HepG2 (cell line): ENCODE measurements at regions not wholly inside any gene's neighbourhood (a gene's known extent, or its start where the extent isn't known, plus 50 kb on each side); places are given as distances from the start of the nearest gene placed in this dataset.
A peak's percentile ranks its signal among the peaks of the same experiment; 100 is the strongest.

ENCODE experiments used
- ATAC-seq: fragments of 200-7000 bp; cut with Tn5 transposase; 3 replicates; pipeline ENCODE4 v1.9.1; 2020; ENCODE audit warnings: mild to moderate bottlenecking, moderate library complexity
- BruUV-seq: library from RNA; stranded (reverse); fragments of 400-500 nt; replicated peaks from 2 replicates; lab custom pipeline; 2021; lab: Mats Ljungman, UMichigan
- CTCF ChIA-PET: fragments of 300-600 bp; formaldehyde crosslinking; extraction: SDS; loops from one replicate; lab custom pipeline; 2021; ENCODE audit warnings: low total read pairs, inconsistent platforms, low intra/inter-chr PET ratio; lab: Yijun Ruan, JAX
- POLR2A ChIA-PET: fragments of 350-600 bp; sonication (Branson Sonifier 250); formaldehyde crosslinking; loops from one replicate; lab custom pipeline; 2020; ENCODE audit warnings: antibody characterized with exemption, inconsistent platforms; lab: Yijun Ruan, JAX
- DNase-seq: peaks from one replicate; pipeline ENCODE4 v3.0.0-alpha.2; 2015; ENCODE audit warnings: low spot score
- FAIRE-seq: peaks from 3 replicates; lab custom pipeline; 2011; peaks lifted over from hg19 to GRCh38; lab: Jason Lieb, UNC
- H2AFZ ChIP-seq: one replicate; pipeline ENCODE4 v1.6.1; 2011; ENCODE audit warnings: low read length, inconsistent platforms
- H3K27ac ChIP-seq: fragments of 300-600 bp; 3 replicates; pipeline ENCODE4 v1.8.0; 2011; ENCODE audit warnings: mixed run types, mild to moderate bottlenecking, mixed read lengths, low read length, inconsistent platforms; ENCODE audit not compliant: insufficient read depth; ENCODE audit errors: extremely low read length
- H3K27me3 ChIP-seq, 2 experiments: fragments of 200-600 bp in 1 of 2; 2 replicates in 1 of 2; 3 replicates in 1 of 2; pipeline versions ENCODE4 v1.6.0 to v1.8.0; 2011; ENCODE audit warnings: low read length in 2 of 2, mild to moderate bottlenecking in 2 of 2, moderate library complexity in 2 of 2, inconsistent platforms in 1 of 2; ENCODE audit not compliant: insufficient read depth in 2 of 2, control insufficient read depth in 1 of 2
- H3K36me3 ChIP-seq, 2 experiments: fragments of 200-600 bp in 1 of 2; replicated peaks in 1 of 2; 2 replicates in 1 of 2; 3 replicates in 1 of 2; pipeline versions ENCODE4 v1.5.1 to v1.8.0; 2011; ENCODE audit warnings: low read length in 2 of 2, inconsistent platforms in 1 of 2; ENCODE audit not compliant: insufficient read depth in 2 of 2, control insufficient read depth in 1 of 2
- H3K4me1 ChIP-seq: 2 replicates; pipeline ENCODE4 v1.5.1; 2012; ENCODE audit warnings: low read length, inconsistent platforms; ENCODE audit not compliant: insufficient read depth
- H3K4me2 ChIP-seq: 2 replicates; pipeline ENCODE4 v1.6.0; 2011; ENCODE audit warnings: low read depth, low read length, inconsistent platforms
- H3K4me3 ChIP-seq, 3 experiments: fragments of 200-600 bp in 1 of 3; sonication (generic), shearing (Covaris generic) in 1 of 3; replicated peaks in 1 of 3; 2 replicates each; pipeline ENCODE4 v1.5.1; 2011 to 2016; ENCODE audit warnings: low read length in 3 of 3, inconsistent platforms in 2 of 3, low read depth in 2 of 3, mild to moderate bottlenecking in 2 of 3, control low read depth in 1 of 3, mixed read lengths in 1 of 3; ENCODE audit not compliant: insufficient read depth in 1 of 3
- H3K79me2 ChIP-seq: one replicate; pipeline ENCODE4 v1.6.1; 2011; ENCODE audit warnings: low read length, inconsistent platforms; ENCODE audit not compliant: insufficient read depth
- H3K9ac ChIP-seq: 2 replicates; pipeline ENCODE4 v1.6.0; 2011; ENCODE audit warnings: mild to moderate bottlenecking, low read depth, low read length, inconsistent platforms; ENCODE audit not compliant: insufficient read depth
- H3K9me3 ChIP-seq: 2 replicates; pipeline ENCODE4 v1.5.1; 2012; ENCODE audit warnings: mild to moderate bottlenecking, low read length
- H4K20me1 ChIP-seq: 2 replicates; pipeline ENCODE4 v1.6.0; 2011; ENCODE audit warnings: inconsistent platforms, mild to moderate bottlenecking, low read length, moderate library complexity; ENCODE audit not compliant: insufficient read depth
- ATM ChIP-seq: fragments of 450-650 bp; IDR thresholded peaks from 2 replicates; pipeline ENCODE4 v1.7.1; 2017; ENCODE audit warnings: mild to moderate bottlenecking, borderline replicate concordance
- MIER2 ChIP-seq: IDR thresholded peaks from 2 replicates; pipeline ENCODE4 v1.6.1; 2016; ENCODE audit warnings: missing biosample characterization, missing genetic modification reagents
- MTF1 ChIP-seq: sonication (generic); formaldehyde crosslinking; IDR thresholded peaks from 2 replicates; pipeline ENCODE4 v1.5.0; 2020; ENCODE audit warnings: missing genetic modification reagents
- SMC3 ChIP-seq: IDR thresholded peaks from 2 replicates; pipeline ENCODE4 v1.6.1; 2011; ENCODE audit warnings: low read length, improper control_type of control experiment
- STAG1 ChIP-seq: sonication (generic); formaldehyde crosslinking; IDR thresholded peaks from 2 replicates; pipeline ENCODE4 v1.4.0; 2020; ENCODE audit warnings: missing genetic modification reagents
- TBX3 ChIP-seq: fragments of 450-650 bp; IDR thresholded peaks from 2 replicates; pipeline ENCODE4 v1.6.1; 2017; ENCODE audit warnings: antibody characterized with exemption, mild to moderate bottlenecking, inconsistent platforms, borderline replicate concordance
- ZFP37 ChIP-seq: sonication (generic); formaldehyde crosslinking; IDR thresholded peaks from 2 replicates; pipeline ENCODE4 v1.4.0; 2020; ENCODE audit warnings: missing genetic modification reagents, borderline replicate concordance
- ZKSCAN1 ChIP-seq: fragments of 150-350 bp; IDR thresholded peaks from 2 replicates; pipeline ENCODE4 v1.6.1; 2014; ENCODE audit warnings: low read length
- WGBS: methylation state at CpG from one replicate; pipeline ENCODE4 v1.1.6; 2017; ENCODE audit warnings: low lambda C conversion rate; 5-methylcytosine and 5-hydroxymethylcytosine counted together
- in situ Hi-C: cut with HindIII; loops from 2 replicates; pipeline ENCODE4 v1.10.0; 2017; ENCODE audit warnings: low pct_unique_long_range_greater_than_20kb; ENCODE audit not compliant: extremely low pct_ligation_motif_present
- intact Hi-C: fragments of 100-400 bp; cut with micrococcal nuclease; formaldehyde crosslinking; loops from one replicate; pipeline ENCODE4 v1.10.0; 2022; ENCODE audit not compliant: unreplicated experiment
- TF ChIP-seq, protein P1 (sequence below): sonication (generic); formaldehyde crosslinking; IDR thresholded peaks from 2 replicates; pipeline ENCODE4 v1.5.0; 2020; ENCODE audit warnings: mild to moderate bottlenecking, missing genetic modification reagents, moderate library complexity

DNA sequence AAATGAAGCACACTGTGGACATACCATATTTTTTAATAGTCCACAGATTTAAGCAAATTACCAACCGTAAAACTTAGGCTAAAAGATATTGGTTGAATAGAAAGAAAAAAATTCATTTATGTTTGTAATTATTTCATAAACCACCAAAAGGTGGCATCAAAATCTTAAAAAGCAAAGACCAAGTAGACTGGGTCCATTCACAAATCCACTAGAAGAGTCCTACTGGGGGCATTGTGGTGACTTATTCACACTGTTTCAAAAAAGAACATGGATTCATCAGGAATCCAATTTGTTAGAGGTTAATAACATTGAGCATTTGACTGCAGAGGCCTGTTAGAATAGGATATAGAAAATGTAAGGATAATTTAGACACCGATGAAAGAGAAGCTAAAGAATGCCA lies 194.9 kb upstream of the KYNU start:
- in situ Hi-C loops (loop anchor here (5.0 kb wide), 1 partner anchor 305 kb away; no protein-coding TSS in a partner anchor), intact Hi-C loops (loop anchor here (1.0 to 2.0 kb wide), 3 partner anchors 110 to 307 kb away; no protein-coding TSS in a partner anchor)
- Histone ChIP-seq H3K36me3 (no peaks in the 10 kb centered on the region), H3K4me2 (no peak overlapping the region), H3K4me3 (no peak overlapping the region), H3K9ac (no peak overlapping the region), H2AFZ (no peak overlapping the region), H3K27me3 (no peaks in the 10 kb centered on the region; a peak in 1 of 5 replicates), H3K9me3 (no peaks in the 10 kb centered on the region), H3K4me1 (no peaks in the 10 kb centered on the region), H4K20me1 (no peaks in the 10 kb centered on the region), H3K79me2 (no peaks in the 10 kb centered on the region), H3K27ac (no peak overlapping the region)
- ChIA-PET CTCF (interaction anchor here (1.8 to 2.7 kb wide), 2 partner anchors 299 to 306 kb away, joined by 7 to 17 read pairs; no protein-coding TSS in a partner anchor), POLR2A (no interaction called here)
- ATAC-seq, result no peak
- no peak for FAIRE-seq
- peak; percentile 32 for DNase-seq
- TF ChIP-seq MIER2 (CRISPR knock-in tag) (no peak), ZKSCAN1 (0 out of 2 replicates have a peak, but pooled peaks have one; percentile 21), SMC3 (peak; percentile 40; the same call in 1 of the 2 replicates), STAG1 (CRISPR knock-in tag) (peak; percentile 72), TBX3 (no peak), MTF1 (CRISPR knock-in tag) (no peak), ZFP37 (CRISPR knock-in tag) (no peak), ATM (no peak)
- TF ChIP-seq, protein P1, sequence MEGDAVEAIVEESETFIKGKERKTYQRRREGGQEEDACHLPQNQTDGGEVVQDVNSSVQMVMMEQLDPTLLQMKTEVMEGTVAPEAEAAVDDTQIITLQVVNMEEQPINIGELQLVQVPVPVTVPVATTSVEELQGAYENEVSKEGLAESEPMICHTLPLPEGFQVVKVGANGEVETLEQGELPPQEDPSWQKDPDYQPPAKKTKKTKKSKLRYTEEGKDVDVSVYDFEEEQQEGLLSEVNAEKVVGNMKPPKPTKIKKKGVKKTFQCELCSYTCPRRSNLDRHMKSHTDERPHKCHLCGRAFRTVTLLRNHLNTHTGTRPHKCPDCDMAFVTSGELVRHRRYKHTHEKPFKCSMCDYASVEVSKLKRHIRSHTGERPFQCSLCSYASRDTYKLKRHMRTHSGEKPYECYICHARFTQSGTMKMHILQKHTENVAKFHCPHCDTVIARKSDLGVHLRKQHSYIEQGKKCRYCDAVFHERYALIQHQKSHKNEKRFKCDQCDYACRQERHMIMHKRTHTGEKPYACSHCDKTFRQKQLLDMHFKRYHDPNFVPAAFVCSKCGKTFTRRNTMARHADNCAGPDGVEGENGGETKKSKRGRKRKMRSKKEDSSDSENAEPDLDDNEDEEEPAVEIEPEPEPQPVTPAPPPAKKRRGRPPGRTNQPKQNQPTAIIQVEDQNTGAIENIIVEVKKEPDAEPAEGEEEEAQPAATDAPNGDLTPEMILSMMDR (CRISPR knock-in tag), result peak; percentile 40
- 36% methylated on average over 2 of the region's 2 CpGs for WGBS
- no TSS peak for BruUV-seq
